ENCODE measurements at regions not wholly inside any gene's neighbourhood (a gene's known extent, or its start where the extent isn't known, plus 50 kb on each side); places are given as distances from the start of the nearest gene placed in this dataset.
"Not testable (repeated sequence)": the region's sequence is repeated elsewhere in the genome, so short reads cannot be mapped to it uniquely, and the experiment has no call there.

DNA sequence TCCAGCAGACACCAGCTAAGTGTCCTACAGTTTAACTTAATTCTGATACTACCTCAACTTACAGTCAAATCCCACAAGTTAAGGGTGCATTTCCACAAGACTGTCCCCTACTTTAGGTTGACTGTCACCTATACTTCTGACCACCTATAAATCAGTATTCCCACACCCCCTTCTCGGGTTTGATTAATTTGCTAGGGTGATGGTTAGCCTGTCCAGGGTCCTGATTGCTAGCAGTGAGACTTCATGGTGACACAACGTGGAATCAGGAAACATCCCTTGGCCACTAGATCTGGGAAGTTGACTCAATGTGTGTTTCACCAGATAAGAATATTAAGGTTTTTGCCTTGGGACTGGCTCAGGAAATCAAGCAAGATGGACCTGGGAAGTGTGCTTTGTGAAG lies 88.4 kb downstream of the OR13A1 start:
- no peaks in the 10 kb centered on the region for H3K27me3 ChIP-seq
- H3K36me3 ChIP-seq, result peaks cover 0 to 10% (median 5%) of the 10 kb centered on the region in 11 experiments; a peak in 7 of 22 replicates
- H3K4me1 ChIP-seq, result peaks cover 0 to 11% (median 0%) of the 10 kb centered on the region in 10 experiments; a peak in 4 of 20 replicates
- peak overlapping the region in 2 of 11 experiments; percentile 25 to 39; a peak in 3 of 22 replicates for H3K4me2 ChIP-seq
- H3K27ac ChIP-seq, result no peak overlapping the region
- H4K20me1 ChIP-seq, result no peaks in the 10 kb centered on the region
- H3K9ac ChIP-seq, result no peak overlapping the region
- TF ChIP-seq Cebpa-rat (IDR thresholded peaks at IDR 0.05), result no peak
- no peak overlapping the region for H3K4me3 ChIP-seq
- H3K9me3 ChIP-seq (replicated peaks in 1 of 11), result peaks cover 20 to 26% (median 22%) of the 10 kb centered on the region in 11 experiments

GRCh38 chr10:45227456-45227855 lies 88.0 kb downstream of the OR13A1 start:
- TF ChIP-seq Cebpa-rat (IDR thresholded peaks at IDR 0.05), result no peak
- peak overlapping the region in 2 of 11 experiments; percentile 25 to 39; a peak in 3 of 22 replicates for H3K4me2 ChIP-seq
- H3K27ac ChIP-seq, result no peak overlapping the region
- no peaks in the 10 kb centered on the region for H3K27me3 ChIP-seq
- no peaks in the 10 kb centered on the region for H4K20me1 ChIP-seq
- H3K9ac ChIP-seq, result no peak overlapping the region
- H3K4me3 ChIP-seq, result no peak overlapping the region
- peaks cover 20 to 26% (median 22%) of the 10 kb centered on the region in 11 experiments for H3K9me3 ChIP-seq (replicated peaks in 1 of 11)
- peaks cover 0 to 10% (median 5%) of the 10 kb centered on the region in 11 experiments; a peak in 7 of 22 replicates for H3K36me3 ChIP-seq
- peaks cover 0 to 11% (median 0%) of the 10 kb centered on the region in 10 experiments; a peak in 4 of 20 replicates for H3K4me1 ChIP-seq

DNA sequence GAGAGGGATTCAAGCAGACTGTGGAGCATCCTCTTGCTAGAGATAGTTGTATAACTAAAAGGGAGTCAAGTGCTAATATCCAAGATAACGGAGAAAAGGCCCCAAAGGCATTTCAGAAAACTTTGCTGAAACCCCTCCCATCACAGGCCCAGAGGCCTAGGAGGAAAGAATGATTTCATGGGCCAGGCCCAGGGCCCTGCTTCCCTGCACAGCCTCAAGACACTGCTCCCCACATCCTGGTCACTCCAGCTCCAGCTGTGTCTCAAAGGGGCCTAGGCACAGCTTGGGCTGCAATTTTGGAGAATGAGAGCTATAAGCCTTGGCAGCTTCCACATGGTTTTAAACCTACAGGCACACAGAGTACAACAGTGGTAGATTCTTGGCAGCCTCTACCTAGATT lies 85.6 kb downstream of the OR13A1 start:
- Histone ChIP-seq H3K27me3 (no peaks in the 10 kb centered on the region), H3K9ac (no peak overlapping the region), H4K20me1 (no peaks in the 10 kb centered on the region), H3K4me2 (no peak overlapping the region), H3K4me3 (no peak overlapping the region), H3K36me3 (peaks cover 0 to 10% (median 5%) of the 10 kb centered on the region in 11 experiments; a peak in 7 of 22 replicates), H3K27ac (no peak overlapping the region), H3K4me1 (peaks cover 0 to 11% (median 0%) of the 10 kb centered on the region in 10 experiments; a peak in 4 of 20 replicates), H3K9me3 (replicated peaks in 1 of 11) (peaks cover 20 to 26% (median 22%) of the 10 kb centered on the region in 11 experiments)
- no peak for TF ChIP-seq Cebpa-rat (IDR thresholded peaks at IDR 0.05)

DNA sequence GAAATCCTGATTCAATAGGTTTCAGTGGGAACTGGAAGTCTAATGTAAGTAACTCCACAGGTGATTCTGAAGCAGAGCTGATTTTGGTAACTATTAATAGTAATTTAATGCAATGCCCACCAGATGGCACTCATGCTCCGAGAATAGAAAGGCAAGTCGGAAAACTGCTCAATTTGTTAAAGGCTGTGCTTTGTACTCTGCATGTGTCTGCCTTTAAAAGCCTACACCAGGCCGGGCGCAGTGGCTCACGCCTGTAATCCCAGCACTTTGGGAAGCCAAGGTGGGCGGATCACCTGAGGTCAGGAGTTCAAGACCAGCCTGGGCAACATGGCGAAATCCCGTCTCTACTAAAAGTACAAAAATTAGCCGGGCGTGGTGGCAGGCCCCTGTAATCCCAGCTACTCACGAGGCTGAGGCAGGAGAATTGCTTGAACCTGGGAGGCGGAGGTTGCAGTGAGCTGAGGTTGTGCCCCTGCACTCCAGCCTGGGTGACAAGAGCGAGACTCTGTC lies 80.1 kb downstream of the OR13A1 start:
- H3K4me3 ChIP-seq; H3K36me3 ChIP-seq; H3K27me3 ChIP-seq; H3K9ac ChIP-seq; H3K9me3 ChIP-seq (replicated peaks in 1 of 11); H4K20me1 ChIP-seq: not testable (repeated sequence)
- H3K4me1 ChIP-seq, result peaks cover 0 to 33% (median 22%) of the 10 kb centered on the region in 10 experiments; a peak in 13 of 20 replicates
- peak overlapping the region in 4 of 11 experiments; percentile 23 to 39 (median 30); a peak in 4 of 22 replicates for H3K27ac ChIP-seq
- peak overlapping the region in 6 of 11 experiments; percentile 24 to 81 (median 73); a peak in 12 of 22 replicates for H3K4me2 ChIP-seq

DNA sequence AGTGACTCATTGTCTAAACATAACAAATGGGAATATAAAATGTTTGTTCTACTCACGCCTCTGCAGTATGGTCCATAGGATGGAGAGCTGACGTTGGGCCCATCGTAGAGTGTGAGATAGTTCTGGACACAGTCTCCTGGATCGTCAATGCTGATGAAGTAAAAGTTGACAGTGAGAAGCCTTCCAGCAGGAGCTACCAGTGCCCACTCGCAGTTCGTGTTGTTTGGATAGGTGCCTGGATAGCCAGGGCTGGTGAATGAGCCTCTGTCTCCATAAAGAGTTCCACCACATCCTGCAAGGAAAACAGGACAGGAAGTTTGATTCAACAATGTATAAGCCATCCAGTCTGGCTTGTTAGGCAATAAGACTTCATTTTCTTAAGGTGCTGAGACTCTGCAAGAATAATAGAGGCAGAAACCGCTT lies 79.6 kb downstream of the OR13A1 start:
- no peak overlapping the region for H3K4me3 ChIP-seq
- no peaks in the 10 kb centered on the region for H4K20me1 ChIP-seq
- H3K9ac ChIP-seq, result no peak overlapping the region
- no peak for TF ChIP-seq Cebpa-rat (IDR thresholded peaks at IDR 0.05)
- peaks cover 0 to 33% (median 22%) of the 10 kb centered on the region in 10 experiments; a peak in 13 of 20 replicates for H3K4me1 ChIP-seq
- H3K27ac ChIP-seq, result peak overlapping the region in 3 of 11 experiments; percentile 23 to 39 (median 30); a peak in 3 of 22 replicates
- peak overlapping the region in 7 of 11 experiments; percentile 24 to 81 (median 72); a peak in 12 of 22 replicates for H3K4me2 ChIP-seq
- no peaks in the 10 kb centered on the region for H3K36me3 ChIP-seq
- no peaks in the 10 kb centered on the region for H3K27me3 ChIP-seq
- H3K9me3 ChIP-seq (replicated peaks in 1 of 11), result peaks cover 0 to 4% (median 3%) of the 10 kb centered on the region in 11 experiments; a peak in 5 of 22 replicates

- H3K9me3 ChIP-seq (replicated peaks in 1 of 11), result no peaks in the 10 kb centered on the region
- H3K27me3 ChIP-seq, result no peaks in the 10 kb centered on the region
- H4K20me1 ChIP-seq, result no peaks in the 10 kb centered on the region
- no peak overlapping the region for H3K4me3 ChIP-seq
- no peaks in the 10 kb centered on the region for H3K36me3 ChIP-seq
- H3K4me1 ChIP-seq, result peaks cover 0 to 33% (median 23%) of the 10 kb centered on the region in 10 experiments; a peak in 13 of 20 replicates
- TF ChIP-seq Cebpa-rat (IDR thresholded peaks at IDR 0.05), result no peak
- H3K9ac ChIP-seq, result no peak overlapping the region
- peak overlapping the region in 7 of 11 experiments; percentile 21 to 68 (median 50); a peak in 14 of 22 replicates for H3K4me2 ChIP-seq
- H3K27ac ChIP-seq, result peak overlapping the region in 6 of 11 experiments; percentile 9 to 60 (median 38); a peak in 7 of 22 replicates
These were observed 76.5 kb downstream of the OR13A1 start for GRCh38 chr10:45238896-45239295.

GRCh38 chr10:45239642-45240041 lies 75.8 kb downstream of the OR13A1 start:
- Histone ChIP-seq H3K4me3 (no peak overlapping the region), H3K27me3 (no peaks in the 10 kb centered on the region), H3K9ac (no peak overlapping the region), H3K4me2 (peak overlapping the region in 5 of 11 experiments; percentile 41 to 68 (median 52); a peak in 9 of 22 replicates), H3K27ac (peak overlapping the region in 3 of 11 experiments; percentile 34 to 60 (median 58); a peak in 3 of 22 replicates), H3K4me1 (peaks cover 0 to 33% (median 23%) of the 10 kb centered on the region in 10 experiments; a peak in 13 of 20 replicates), H3K36me3 (no peaks in the 10 kb centered on the region), H3K9me3 (replicated peaks in 1 of 11) (no peaks in the 10 kb centered on the region), H4K20me1 (no peaks in the 10 kb centered on the region)
- no peak for TF ChIP-seq Cebpa-rat (IDR thresholded peaks at IDR 0.05)

DNA sequence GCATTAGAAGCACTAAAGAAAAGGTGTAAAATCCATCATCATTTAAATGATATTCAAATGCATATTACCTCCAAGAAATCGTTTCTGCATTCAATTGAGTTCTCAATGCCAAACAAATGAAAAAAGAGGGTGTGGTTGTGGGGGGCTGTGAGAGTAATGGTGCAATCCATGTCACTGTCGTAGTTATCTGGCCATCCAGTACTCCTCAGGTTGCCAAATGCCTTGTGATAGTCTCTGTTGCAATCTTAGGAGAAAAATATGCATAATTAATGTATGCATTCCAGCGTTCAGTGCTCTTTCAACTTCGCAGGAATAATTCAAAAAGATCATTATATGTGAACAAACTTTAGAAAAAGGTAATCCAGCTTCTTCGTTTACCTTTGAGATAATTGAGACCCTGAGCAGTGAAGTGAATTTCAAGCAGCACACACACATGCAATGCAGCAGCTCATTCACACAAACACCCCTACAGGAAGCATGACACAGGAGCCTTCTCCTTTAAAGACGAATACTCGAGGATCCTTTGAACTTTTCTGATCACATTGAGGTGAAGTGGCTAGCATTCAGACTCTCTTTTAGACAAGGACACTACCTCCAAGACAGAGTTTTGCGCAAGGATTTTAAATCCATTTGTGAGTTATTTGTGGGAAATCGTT lies 73.4 kb downstream of the OR13A1 start:
- Histone ChIP-seq H3K4me1 (peaks cover 0 to 18% (median 10%) of the 10 kb centered on the region in 10 experiments; a peak in 13 of 20 replicates), H3K9me3 (replicated peaks in 1 of 11) (no peaks in the 10 kb centered on the region), H3K27me3 (no peaks in the 10 kb centered on the region), H3K36me3 (no peaks in the 10 kb centered on the region), H4K20me1 (no peaks in the 10 kb centered on the region), H3K4me2 (no peak overlapping the region), H3K27ac (no peak overlapping the region), H3K4me3 (no peak overlapping the region), H3K9ac (no peak overlapping the region)
- TF ChIP-seq Cebpa-rat (IDR thresholded peaks at IDR 0.05), result no peak

DNA sequence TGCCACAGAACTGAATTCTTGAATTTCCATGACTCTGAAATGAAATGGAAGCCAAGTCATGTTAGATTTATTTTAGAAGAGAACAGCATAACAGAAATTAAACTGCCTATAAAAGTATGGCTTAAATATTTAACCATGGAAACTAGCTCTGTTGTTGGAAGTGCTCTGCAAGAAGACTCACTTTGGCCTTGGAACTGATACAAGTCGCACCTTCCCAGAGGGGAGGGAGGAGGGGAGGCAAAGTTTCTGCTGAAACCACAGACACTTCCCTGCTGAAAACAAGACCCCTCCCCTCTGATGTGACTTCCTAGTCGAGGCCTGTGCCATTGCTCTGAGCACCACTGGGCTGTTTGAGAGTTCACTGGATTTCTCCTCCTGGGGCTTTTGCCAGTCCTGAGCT lies 72.1 kb downstream of the OR13A1 start:
- H3K9ac ChIP-seq, result no peak overlapping the region
- no peak overlapping the region for H3K4me3 ChIP-seq
- no peaks in the 10 kb centered on the region for H3K27me3 ChIP-seq
- no peaks in the 10 kb centered on the region for H3K9me3 ChIP-seq (replicated peaks in 1 of 11)
- H3K36me3 ChIP-seq, result no peaks in the 10 kb centered on the region
- H3K4me1 ChIP-seq, result peaks cover 0 to 15% (median 10%) of the 10 kb centered on the region in 10 experiments; a peak in 13 of 20 replicates
- no peak overlapping the region; a peak in 1 of 22 replicates for H3K4me2 ChIP-seq
- no peak for TF ChIP-seq Cebpa-rat (IDR thresholded peaks at IDR 0.05)
- no peaks in the 10 kb centered on the region for H4K20me1 ChIP-seq
- no peak overlapping the region for H3K27ac ChIP-seq
